ENCODE measurements at regions not wholly inside any gene's neighbourhood (a gene's known extent, or its start where the extent isn't known, plus 50 kb on each side); places are given as distances from the start of the nearest gene placed in this dataset.

GRCh38 chr4:176005766-176006165 lies 59.9 kb upstream of the WDR17 start (continued):
- TF ChIP-seq HNF4G (IDR thresholded peaks at IDR 0.05) (no peak), FOXA2 (IDR thresholded peaks at IDR 0.05) (no peak), HNF4A (conservative IDR thresholded peaks at IDR 0.05) (no peak), RXRA (IDR thresholded peaks at IDR 0.05) (no peak), ZBTB33 (IDR thresholded peaks at IDR 0.05) (no peak), ATF3 (IDR thresholded peaks at IDR 0.05) (no peak), RAD21 (IDR thresholded peaks at IDR 0.05) (no peak)

- Histone ChIP-seq H3K9me3 (ENCODE audit: control insufficient read depth in 4 of 4, low read length in 3 of 4) (no peaks in the 10 kb centered on the region), H3K27ac (ENCODE audit: low read depth in 1 of 2, low read length in 2 of 2) (no peak overlapping the region), H3K4me1 (ENCODE audit: control insufficient read depth in 4 of 4, insufficient read depth in 4 of 4, low read length in 3 of 4) (no peaks in the 10 kb centered on the region), H3K9ac (ENCODE audit: low read depth in 1 of 2, low read length in 2 of 2) (no peak overlapping the region), H3K4me3 (ENCODE audit: low read depth in 1 of 3, low read length in 3 of 3) (no peak overlapping the region), H3K36me3 (ENCODE audit: control insufficient read depth in 4 of 4, insufficient read depth in 3 of 4, low read depth in 1 of 4, low read length in 3 of 4) (no peaks in the 10 kb centered on the region), H3K27me3 (ENCODE audit: control insufficient read depth in 4 of 4, insufficient read depth in 4 of 4, low read length in 3 of 4) (peaks cover 0 to 3% (median 0%) of the 10 kb centered on the region in 4 donors)
- no peak for DNase-seq (ENCODE audit: low spot score)
- 75% methylated on average over 2 of the region's 2 CpGs for WGBS
- TF ChIP-seq RAD21 (IDR thresholded peaks at IDR 0.05) (no peak), FOXA2 (IDR thresholded peaks at IDR 0.05) (no peak), YY1 (IDR thresholded peaks at IDR 0.05) (no peak), JUND (IDR thresholded peaks at IDR 0.05) (no peak)
Observed at GRCh38 chr4:176009254-176009653, 56.4 kb upstream of the WDR17 start.

- H3K9me3 ChIP-seq (ENCODE audit: control insufficient read depth in 4 of 4, low read length in 3 of 4) = no peaks in the 10 kb centered on the region
- H3K4me3 ChIP-seq (ENCODE audit: low read depth in 1 of 3, low read length in 3 of 3) = no peak overlapping the region
- no peaks in the 10 kb centered on the region for H3K36me3 ChIP-seq (ENCODE audit: control insufficient read depth in 4 of 4, insufficient read depth in 3 of 4, low read depth in 1 of 4, low read length in 3 of 4)
- TF ChIP-seq TAF1 (conservative IDR thresholded peaks at IDR 0.05) (no peak), RAD21 (IDR thresholded peaks at IDR 0.05) (no peak), EGR1 (IDR thresholded peaks at IDR 0.05; ENCODE audit: low read depth in 2 of 2) (no peak), HNF4A (conservative IDR thresholded peaks at IDR 0.05) (no peak), GABPA (IDR thresholded peaks at IDR 0.05 in 1 of 2, conservative IDR thresholded peaks at IDR 0.05 in 1 of 2) (no peak), ATF3 (IDR thresholded peaks at IDR 0.05) (no peak)
- no peak overlapping the region for H3K27ac ChIP-seq (ENCODE audit: low read depth in 1 of 2, low read length in 2 of 2)
- H3K27me3 ChIP-seq (ENCODE audit: control insufficient read depth in 4 of 4, insufficient read depth in 4 of 4, low read length in 3 of 4) = peaks cover 0 to 3% (median 0%) of the 10 kb centered on the region in 4 donors
- H3K4me1 ChIP-seq (ENCODE audit: control insufficient read depth in 4 of 4, insufficient read depth in 4 of 4, low read length in 3 of 4) = no peaks in the 10 kb centered on the region
- no peak for DNase-seq (ENCODE audit: low spot score)
- H3K9ac ChIP-seq (ENCODE audit: low read depth in 1 of 2, low read length in 2 of 2) = no peak overlapping the region
- WGBS = 47% methylated on average over 2 of the region's 2 CpGs
Observed at GRCh38 chr4:176011529-176011928, 54.1 kb upstream of the WDR17 start.

- no peak for TF ChIP-seq RXRA (IDR thresholded peaks at IDR 0.05)
- TF ChIP-seq CTCF (IDR thresholded peaks at IDR 0.05; ENCODE audit: low read depth, low read length, missing input control) = no peak
- no peak for TF ChIP-seq JUND (IDR thresholded peaks at IDR 0.05)
- no peak overlapping the region for H3K9ac ChIP-seq (ENCODE audit: low read depth in 1 of 2, low read length in 2 of 2)
- H3K4me1 ChIP-seq (ENCODE audit: control insufficient read depth in 4 of 4, insufficient read depth in 4 of 4, low read length in 3 of 4) = no peaks in the 10 kb centered on the region
- no peaks in the 10 kb centered on the region for H3K36me3 ChIP-seq (ENCODE audit: control insufficient read depth in 4 of 4, insufficient read depth in 3 of 4, low read depth in 1 of 4, low read length in 3 of 4)
- 66% methylated on average over 8 of the region's 8 CpGs for WGBS
- no peak overlapping the region for H3K27ac ChIP-seq (ENCODE audit: low read depth in 1 of 2, low read length in 2 of 2)
- no peak for DNase-seq (ENCODE audit: low spot score)
- H3K4me3 ChIP-seq (ENCODE audit: low read depth in 1 of 3, low read length in 3 of 3) = no peak overlapping the region
- H3K9me3 ChIP-seq (ENCODE audit: control insufficient read depth in 4 of 4, low read length in 3 of 4) = no peaks in the 10 kb centered on the region
- H3K27me3 ChIP-seq (ENCODE audit: control insufficient read depth in 4 of 4, insufficient read depth in 4 of 4, low read length in 3 of 4) = peaks cover 0 to 3% (median 0%) of the 10 kb centered on the region in 4 donors
Observed at GRCh38 chr4:176013476-176014247, 52.0 kb upstream of the WDR17 start.
